Left renal cortex interstitium (tissue), 4 donors: ENCODE measurements at regions not wholly inside any gene's neighbourhood (a gene's known extent, or its start where the extent isn't known, plus 50 kb on each side); places are given as distances from the start of the nearest gene placed in this dataset.
A peak's percentile ranks its signal among the peaks of the same experiment; 100 is the strongest.

ENCODE experiments used
- DNase-seq, 4 donors: peaks; one replicate each; pipeline ENCODE4 v3.0.0-alpha.2; 2013; ENCODE audit warnings: low read depth in 4 of 4, low spot score in 2 of 4, missing footprints in 1 of 4

- DNase-seq: no peak
These were observed 58.3 kb upstream of the TARBP1 start for GRCh38 chr1:234537236-234537635.

GRCh38 chr1:234536741-234537140 lies 57.8 kb upstream of the TARBP1 start:
- no peak for DNase-seq

GRCh38 chr1:234535763-234536515 lies 57.0 kb upstream of the TARBP1 start:
- peak in 1 of 4 donors; percentile 78 for DNase-seq

GRCh38 chr1:234535218-234535617 lies 56.2 kb upstream of the TARBP1 start:
- DNase-seq: no peak

- DNase-seq: peak in 1 of 4 donors; percentile 81
These were observed 55.2 kb upstream of the TARBP1 start for GRCh38 chr1:234533975-234534876.

- no peak for DNase-seq
These were observed 54.3 kb upstream of the TARBP1 start for GRCh38 chr1:234533034-234533891.

- no peak for DNase-seq
These were observed 53.5 kb upstream of the TARBP1 start for GRCh38 chr1:234532503-234532922.

GRCh38 chr1:234531151-234531635 lies 52.2 kb upstream of the TARBP1 start:
- DNase-seq: no peak

GRCh38 chr1:234530672-234531071 lies 51.7 kb upstream of the TARBP1 start:
- DNase-seq: no peak

GRCh38 chr1:234529950-234530237 lies 50.9 kb upstream of the TARBP1 start:
- no peak for DNase-seq

- no peak for DNase-seq
These were observed 50.3 kb upstream of the TARBP1 start for GRCh38 chr1:234529095-234529949.
